Cardiac fibroblast (primary cell): ENCODE measurements at regions not wholly inside any gene's neighbourhood (a gene's known extent, or its start where the extent isn't known, plus 50 kb on each side); places are given as distances from the start of the nearest gene placed in this dataset.

ENCODE experiments used
- DNase-seq, 2 donors: peaks; one replicate each; pipeline versions ENCODE4 v3.0.0 to v3.0.0-alpha.2; 2010; ENCODE audit warnings: low read depth in 2 of 2
- H3K4me3 ChIP-seq, 2 donors: replicated peaks in 1 of 2; 1 replicate in 1 of 2; 2 replicates in 1 of 2; pipeline ENCODE4 v1.5.1; 2011; ENCODE audit warnings: low read depth in 2 of 2, low read length in 2 of 2, mild to moderate bottlenecking in 2 of 2, moderate library complexity in 1 of 2
- TF ChIP-seq, protein P1 (sequence below): IDR thresholded peaks from one replicate; pipeline ENCODE4 v1.5.1; 2011; ENCODE audit warnings: low read depth, mild to moderate bottlenecking, low read length, inconsistent platforms

DNA sequence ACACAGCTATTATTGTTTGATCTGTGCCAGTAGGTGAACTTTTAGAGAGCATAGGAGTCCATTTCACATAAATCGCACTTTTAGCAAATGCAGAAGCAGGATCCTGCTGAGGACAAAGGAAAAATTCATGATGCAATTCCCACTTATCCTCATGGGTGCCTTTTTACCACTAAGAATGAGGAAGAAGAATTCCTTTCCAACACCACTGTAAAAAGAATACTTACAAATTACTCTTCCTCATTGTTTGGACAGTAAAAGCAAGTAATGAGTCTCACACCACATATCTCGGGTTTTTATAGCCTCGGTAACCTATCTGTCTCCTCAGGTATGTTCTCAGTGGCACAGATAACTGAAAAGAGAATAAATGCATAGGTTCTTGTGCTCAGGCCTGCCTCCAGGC lies 238.5 kb downstream of the MTX2 start:
- H3K4me3 ChIP-seq = no peak overlapping the region
- TF ChIP-seq, protein P1, sequence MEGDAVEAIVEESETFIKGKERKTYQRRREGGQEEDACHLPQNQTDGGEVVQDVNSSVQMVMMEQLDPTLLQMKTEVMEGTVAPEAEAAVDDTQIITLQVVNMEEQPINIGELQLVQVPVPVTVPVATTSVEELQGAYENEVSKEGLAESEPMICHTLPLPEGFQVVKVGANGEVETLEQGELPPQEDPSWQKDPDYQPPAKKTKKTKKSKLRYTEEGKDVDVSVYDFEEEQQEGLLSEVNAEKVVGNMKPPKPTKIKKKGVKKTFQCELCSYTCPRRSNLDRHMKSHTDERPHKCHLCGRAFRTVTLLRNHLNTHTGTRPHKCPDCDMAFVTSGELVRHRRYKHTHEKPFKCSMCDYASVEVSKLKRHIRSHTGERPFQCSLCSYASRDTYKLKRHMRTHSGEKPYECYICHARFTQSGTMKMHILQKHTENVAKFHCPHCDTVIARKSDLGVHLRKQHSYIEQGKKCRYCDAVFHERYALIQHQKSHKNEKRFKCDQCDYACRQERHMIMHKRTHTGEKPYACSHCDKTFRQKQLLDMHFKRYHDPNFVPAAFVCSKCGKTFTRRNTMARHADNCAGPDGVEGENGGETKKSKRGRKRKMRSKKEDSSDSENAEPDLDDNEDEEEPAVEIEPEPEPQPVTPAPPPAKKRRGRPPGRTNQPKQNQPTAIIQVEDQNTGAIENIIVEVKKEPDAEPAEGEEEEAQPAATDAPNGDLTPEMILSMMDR = no peak
- DNase-seq = peak in 1 of 2 donors; percentile 39

DNA sequence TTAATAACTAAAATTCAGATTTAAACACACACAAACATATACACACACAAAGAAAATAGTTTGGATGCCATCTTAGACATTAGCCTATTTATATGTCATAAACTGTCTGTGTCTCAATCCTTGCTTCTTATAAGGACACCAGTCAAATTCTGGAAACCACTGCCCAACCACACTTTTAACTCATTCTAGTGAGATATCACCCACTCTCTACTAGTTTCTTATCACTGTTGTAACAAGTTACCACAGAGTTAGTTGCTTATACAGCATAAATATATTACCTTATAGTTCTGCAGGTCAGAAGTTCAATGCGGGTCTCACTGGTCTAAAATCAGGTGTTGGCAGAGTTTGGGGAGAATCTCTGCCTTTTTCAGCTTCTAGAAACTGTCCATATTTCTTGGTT lies 239.1 kb downstream of the MTX2 start:
- TF ChIP-seq, protein P1 = no peak
- no peak overlapping the region for H3K4me3 ChIP-seq
- DNase-seq = no peak

DNA sequence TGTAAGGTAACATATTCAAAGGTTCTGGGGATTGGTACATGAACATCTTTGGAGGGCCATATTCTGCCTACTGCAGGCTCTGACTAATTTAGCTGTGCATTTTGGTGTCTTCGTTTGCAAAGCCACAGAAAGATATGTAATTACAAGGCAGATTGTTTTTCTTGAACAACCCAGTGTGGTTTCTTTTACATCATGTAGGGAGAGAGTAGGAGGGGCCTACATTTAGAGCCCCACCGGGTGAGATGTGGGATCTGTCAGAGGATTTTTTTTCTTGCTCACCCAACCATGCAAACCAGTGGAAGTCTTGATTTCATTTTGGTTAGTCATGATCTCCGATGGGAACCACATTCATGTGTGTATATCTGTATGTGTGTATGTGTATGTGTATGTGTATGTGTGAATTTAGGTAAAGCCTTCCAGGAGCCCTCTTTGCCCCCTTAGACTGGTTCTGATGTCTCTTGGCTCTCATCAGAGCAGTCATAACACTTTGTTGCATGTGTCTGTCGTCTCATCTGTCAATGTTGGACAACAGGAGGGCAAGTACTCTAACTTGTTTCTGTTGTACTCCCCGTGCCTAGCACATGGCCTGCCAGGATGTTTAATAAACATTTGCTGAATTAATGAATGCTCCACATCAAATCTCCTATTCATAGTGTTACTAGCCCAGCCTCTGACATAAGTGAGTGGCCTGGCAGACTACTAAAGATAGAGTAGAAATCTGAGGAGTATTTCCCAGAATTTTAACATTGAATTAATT lies 239.9 kb downstream of the MTX2 start:
- TF ChIP-seq, protein P1 = no peak
- H3K4me3 ChIP-seq = no peak overlapping the region
- DNase-seq = no peak

DNA sequence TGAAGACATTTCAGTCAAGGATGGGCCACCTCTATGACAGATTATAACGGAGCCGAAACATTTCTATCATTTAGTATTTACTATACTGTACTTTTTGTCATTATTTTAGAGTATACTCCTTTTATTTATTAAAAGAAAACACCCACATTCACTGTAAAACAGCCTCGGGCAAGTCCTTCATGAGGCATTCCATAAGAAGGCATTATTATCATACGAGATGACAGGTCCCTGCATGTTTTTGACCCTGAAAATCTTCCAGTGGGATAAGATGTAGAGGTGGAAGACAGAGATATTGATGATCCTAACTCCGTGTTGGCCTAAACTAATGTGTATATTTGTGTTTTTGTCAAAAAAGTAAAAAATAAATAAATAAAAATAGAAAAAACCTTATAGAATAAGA lies 245.0 kb downstream of the MTX2 start:
- no peak overlapping the region for H3K4me3 ChIP-seq
- no peak for DNase-seq

DNA sequence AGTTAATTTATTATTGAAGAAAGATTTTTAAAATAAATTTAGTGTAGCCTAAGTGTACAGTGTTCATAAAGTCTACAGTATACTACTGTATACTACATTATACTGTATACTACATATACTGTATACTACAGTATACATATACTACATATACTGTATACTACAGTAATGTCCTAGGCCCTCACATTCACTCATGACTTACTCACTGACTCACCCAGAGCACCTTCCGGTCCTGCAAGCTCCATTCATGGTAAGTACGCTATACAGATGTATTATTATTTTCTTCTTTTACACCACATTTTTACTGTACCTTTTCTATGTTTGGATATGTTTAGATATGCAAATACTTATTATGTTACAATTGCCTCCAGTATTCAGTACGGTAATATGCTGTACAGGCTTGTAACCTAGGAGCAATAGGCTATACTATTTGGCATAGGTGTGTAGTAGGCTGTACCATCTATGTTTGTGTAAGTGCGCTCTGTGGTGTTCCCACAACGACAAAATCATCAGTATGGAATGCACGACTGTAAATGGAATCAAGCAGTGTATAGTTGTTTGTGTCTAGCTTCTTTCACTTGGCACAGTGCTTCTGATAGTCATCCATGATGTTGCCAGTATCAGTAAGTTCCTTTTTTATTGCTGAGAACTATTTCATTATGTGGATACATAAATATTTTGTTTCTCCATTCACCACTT lies 245.7 kb downstream of the MTX2 start:
- no peak overlapping the region for H3K4me3 ChIP-seq
- TF ChIP-seq, protein P1 = no peak
- DNase-seq = peak in 1 of 2 donors; percentile 51

More for the DNA sequence above, 245.0 kb downstream of the MTX2 start:
- TF ChIP-seq, protein P1 = no peak

DNA sequence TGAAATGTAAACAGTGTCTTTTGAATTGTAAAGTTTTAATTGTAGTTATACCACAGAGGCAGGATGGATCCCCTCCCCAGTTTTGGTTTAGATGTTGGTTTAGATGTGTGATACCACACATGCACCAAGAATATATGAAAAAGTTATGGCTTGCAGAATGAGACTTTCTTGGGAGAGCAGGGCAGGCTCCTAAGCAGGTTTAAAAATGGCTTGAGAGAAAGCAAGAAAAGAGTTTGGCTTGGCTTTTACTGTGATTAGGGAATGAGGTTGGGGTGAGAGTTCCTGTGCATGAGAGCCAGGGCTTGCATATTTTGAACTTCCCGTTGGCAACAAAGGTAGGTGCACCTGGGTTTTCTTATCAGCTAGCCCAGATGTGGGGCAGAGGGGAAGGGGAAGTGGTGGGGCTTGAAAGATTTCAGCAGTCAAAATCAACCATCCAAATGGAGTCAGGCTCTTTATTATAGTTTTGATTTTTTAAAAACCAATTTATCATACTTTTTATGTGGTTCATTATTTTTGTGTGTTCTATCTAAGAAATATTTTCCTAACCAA lies 246.9 kb downstream of the MTX2 start:
- H3K4me3 ChIP-seq = no peak overlapping the region
- DNase-seq = no peak
- TF ChIP-seq, protein P1 = no peak
